ENCODE measurements at regions not wholly inside any gene's neighbourhood (a gene's known extent, or its start where the extent isn't known, plus 50 kb on each side); places are given as distances from the start of the nearest gene placed in this dataset.
A peak's percentile ranks its signal among the peaks of the same experiment; 100 is the strongest.
"Not testable (repeated sequence)": the region's sequence is repeated elsewhere in the genome, so short reads cannot be mapped to it uniquely, and the experiment has no call there.

DNA sequence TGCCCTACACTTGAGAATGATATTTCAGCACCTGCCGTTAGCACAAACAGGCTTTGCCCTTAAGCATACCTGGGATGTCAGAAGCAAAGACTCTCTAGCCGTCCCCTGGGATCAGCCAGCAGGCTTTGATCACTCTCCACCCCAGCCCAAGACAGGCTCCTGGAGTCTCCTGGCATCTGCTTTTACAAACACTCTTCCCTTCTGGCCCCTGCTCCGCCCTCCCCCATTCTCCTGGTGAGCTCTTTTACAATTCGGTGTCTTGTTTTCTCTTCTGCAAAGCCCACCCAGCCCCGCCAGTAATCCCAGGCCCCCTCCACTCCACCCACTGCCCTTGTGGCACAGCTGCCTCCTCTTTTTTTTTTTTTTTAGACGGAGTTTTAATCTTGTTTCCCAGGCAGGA is 50.4 kb downstream of the KATNIP start:
- DNase-seq = no peak

DNA sequence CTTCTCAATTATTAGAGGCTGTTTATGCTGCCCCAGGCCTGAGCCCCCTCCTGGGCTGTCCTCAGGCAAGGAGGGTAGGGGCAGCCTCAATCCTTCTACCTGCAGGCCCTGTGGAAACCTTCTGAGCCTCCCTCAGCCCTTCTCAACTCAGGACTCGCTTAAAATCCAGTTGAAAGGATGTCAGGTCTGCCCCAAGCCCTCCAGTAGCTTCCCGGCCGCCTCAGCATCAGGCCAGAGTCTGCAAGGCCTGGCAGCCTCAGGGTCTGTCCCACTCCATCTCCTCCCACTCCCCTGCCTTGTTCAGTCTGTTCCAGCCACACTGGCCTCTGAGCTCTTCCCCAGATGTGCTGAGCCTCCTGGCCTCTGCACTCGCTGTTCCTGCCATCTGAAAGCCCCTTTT is 52.2 kb downstream of the KATNIP start:
- no peak for DNase-seq

DNA sequence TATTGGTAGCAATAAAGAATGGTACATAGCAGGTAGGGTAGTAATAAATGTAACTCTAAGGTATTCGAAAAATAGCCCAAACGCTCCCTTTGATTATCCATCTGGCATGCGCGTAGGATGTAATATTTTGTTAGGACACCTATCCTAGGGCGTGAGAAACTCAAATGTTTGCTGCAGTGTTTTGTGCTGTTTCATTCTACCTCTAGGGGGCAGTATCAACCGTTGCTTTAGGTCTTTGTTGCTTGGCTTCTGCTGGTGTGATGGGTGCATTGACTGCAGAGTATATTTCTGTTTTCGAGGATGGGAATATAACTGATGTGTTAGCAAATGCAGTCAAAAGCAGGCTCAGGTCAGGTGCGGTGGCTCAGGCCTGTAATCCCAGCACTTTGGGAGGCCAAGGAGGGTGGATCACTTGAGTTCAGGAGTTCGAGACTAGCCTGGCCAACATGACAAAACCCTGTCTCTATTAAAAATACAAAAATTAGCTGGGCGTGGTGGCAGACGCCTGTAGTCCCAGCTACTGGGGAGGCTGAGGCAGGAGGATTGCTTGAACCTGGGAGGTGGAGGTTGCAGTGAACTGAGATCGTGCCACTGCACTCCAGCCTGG is 55.7 kb downstream of the KATNIP start:
- DNase-seq = peak in 1 of 2 experiments; percentile 61

DNA sequence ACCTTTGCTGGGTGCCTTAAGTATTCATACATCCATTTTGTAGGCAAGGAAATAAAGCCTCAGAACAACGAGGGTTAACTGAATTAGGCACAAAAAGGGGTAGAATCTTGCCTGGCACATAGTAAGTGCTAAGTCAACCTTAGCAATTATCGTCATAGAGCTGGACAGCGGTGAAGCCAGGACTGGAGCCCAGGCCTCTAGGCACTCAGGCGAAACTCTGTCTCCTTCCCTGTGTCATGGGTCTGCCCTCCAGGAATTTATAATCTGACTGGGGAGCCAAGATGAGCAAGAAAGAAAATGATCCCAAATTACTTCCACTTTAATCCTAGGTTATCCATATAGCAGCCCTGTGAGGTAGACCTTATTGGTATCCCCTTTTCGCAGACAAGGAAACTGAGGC is 61.4 kb downstream of the KATNIP start:
- no peak for DNase-seq

DNA sequence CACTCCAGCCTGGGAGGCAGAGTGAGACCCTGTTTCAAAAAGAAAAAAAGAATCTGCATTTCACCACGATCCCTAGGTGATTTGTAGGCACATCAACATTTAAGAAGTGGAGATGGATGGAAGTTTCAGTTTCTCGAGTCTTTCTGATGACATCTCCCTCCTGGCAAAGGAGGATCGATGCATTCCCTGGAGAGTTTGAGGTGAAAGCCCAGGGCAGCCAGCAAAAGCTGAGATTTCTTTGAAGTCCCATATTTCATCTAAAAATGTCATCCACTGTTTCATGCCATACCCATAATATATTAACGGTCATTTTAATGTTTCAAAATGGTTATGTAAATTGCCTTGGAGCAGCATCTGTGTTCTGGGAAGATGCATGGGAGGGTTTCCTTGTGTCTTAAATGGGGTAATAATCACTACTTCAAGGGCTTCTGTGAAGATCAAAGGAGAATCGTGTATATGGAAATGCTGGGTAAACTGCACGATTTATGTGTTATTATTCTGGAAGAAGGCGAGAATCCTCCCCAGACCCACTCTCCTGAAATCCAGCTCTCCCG is 63.4 kb downstream of the KATNIP start:
- DNase-seq = no peak

DNA sequence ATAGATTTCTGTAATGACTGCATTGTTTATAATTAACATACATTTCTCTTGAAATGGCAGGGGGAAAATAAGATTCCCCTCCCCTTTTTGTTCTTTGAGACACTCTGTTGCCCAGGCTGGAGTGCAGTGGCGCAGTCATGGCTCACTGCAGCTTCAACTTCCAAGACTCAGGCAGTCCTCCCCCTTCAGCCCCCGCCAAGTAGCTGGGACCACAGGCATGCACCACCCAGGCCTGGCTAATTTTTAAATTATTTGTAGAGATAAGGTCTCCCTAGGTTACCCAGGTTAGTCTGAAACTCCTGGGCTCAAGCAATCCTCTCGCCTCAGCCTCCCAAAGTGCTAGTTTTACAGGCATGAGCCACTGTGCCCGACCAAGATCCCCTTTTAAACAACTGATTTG is 67.7 kb downstream of the KATNIP start:
- no peak for DNase-seq

DNA sequence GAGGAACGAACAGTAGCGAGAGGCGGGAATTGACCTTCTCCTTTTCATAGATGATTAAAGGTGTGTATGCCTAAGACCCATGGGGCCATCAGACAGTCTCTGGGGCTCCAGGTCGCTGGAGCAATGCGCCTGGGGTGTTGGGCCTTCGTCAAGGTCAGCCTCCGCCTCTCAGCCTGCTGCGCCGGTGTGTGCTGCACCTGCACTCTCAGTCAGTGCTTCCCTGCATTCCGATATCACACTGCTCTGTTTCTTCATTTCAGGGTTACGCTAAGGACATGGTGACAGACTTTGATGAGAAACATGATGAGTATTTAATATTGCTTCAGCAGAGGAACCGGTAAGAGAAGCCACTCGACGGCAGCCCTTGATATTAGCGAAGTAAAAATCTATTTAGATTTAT is 68.2 kb downstream of the KATNIP start:
- DNase-seq = no peak

DNA sequence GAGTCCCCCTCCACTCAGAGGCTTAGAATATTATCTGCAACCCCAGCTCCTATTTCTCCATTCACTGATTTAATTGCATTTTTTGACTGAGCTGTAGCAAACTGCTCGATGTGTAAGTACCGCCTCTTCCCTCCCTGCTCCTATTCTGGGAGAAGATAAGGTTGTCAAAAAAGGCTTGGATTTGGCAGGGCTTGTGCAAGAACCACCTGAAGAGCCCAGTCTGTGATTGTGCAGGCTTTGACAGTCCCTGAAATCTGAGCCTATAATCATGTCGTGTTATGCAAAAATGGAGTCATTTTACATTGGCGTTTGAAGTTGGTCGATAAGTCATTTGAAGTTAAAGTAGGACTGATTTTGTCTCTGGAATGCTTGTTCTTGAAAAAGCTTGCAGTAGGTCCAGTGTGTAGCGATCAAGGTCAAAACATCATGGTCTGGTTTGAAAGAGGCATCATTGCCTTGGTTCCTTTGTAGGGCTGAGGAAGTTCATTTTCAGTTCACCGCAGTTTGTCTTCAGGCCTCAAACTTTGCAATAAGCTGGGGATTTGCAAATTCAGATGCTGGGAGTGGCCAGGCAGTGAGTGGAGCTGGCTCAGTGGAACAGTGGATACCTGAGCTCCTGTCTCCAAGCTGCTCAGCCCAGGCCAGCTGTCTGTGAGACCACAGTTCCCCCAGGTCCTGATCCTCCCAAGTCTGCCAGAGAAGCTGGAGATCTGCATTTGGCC is 68.8 kb downstream of the KATNIP start:
- peak; percentile 32 to 61 for DNase-seq

DNA sequence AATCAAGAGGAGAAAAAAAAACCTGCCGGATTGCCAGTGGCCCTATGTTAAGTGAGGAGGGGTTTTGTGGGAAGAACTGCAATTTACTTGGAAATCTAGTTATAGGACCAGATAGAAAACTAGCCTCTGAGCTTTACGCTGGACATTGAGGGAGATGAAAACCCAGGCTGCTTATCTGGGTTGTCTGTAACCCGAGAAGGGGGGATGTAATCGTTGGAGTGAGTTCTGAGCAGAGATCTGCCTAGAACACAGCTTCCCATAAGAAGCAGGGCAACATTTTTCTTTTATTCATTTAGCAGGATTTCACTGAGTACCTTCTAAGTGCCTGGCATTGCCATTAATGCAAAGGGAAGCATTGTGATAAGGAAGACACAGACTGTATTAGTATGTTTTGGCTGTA is 70.6 kb downstream of the KATNIP start:
- no peak for DNase-seq

DNA sequence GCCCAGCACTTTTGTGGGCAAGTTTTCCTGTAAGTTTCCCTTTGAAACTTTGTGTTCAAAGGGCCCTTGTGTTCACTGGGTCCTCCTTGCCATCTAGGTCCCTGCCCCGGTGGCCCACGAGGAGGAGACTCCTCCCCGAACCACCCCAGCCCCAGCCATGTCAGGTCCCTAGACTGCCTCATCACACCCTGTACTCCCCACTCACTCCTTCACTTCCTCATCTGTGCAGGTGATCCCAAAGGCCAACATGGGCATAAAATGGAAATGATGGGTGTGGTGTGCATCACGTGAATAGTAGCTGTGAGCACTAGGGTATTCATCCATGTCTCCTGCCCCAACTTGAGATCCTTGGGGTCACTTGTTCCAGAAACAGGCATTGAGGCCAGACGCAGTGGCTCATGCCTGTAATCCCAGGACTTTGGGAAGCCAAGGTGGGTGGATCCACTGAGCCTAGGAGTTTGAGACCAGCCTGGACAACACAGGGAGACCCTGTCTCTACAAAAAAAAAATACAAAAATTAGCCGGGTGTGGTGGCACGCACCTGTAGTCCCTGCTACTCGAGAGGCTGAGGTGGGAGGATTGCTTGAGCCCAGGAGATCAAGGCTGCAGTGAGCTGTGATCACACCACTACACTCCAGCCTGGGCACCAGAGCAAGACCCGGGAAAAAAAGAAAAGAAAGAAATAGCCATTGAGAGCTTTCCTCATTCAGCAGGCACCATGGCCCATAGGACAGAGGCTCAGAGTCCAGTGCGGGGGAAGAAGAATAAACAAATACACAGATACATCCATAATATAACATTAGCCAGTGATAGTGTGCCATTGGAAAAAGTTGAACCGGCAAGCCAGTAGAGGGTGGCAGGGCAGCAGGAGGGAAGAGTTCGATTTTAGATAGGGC is 74.5 kb downstream of the KATNIP start:
- peak in 1 of 2 experiments; percentile 25 for DNase-seq

DNA sequence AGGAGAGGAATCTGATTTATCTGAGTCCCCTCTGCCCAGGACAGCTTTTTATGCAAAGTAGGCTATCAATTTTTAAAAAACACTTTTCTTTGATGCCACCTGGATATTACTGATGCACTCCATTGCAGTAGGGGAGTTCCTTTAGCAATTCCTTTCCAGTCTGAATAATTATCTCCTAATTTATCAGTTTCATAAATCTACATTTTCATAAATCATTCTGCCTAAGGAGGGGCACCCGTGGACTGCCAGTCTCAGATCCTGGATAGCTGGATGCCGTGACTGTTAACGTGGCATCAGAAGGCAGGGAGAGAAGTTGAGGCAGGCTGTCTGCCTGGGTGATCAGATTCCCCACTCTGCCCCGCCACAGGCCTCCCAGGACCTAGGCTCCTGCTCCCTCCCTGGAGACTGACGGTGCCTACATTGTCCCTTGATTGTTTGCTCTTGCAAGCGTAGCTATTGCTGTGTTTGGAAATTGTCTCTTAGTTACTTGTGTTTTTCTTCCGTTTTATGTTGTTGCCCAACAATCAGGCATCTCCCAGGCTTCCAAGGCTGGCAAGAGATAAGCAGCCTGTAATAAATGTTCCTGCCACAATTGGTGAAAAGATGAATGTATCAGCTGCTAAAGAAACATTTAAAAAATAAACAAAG is 75.2 kb downstream of the KATNIP start:
- DNase-seq = no peak

DNA sequence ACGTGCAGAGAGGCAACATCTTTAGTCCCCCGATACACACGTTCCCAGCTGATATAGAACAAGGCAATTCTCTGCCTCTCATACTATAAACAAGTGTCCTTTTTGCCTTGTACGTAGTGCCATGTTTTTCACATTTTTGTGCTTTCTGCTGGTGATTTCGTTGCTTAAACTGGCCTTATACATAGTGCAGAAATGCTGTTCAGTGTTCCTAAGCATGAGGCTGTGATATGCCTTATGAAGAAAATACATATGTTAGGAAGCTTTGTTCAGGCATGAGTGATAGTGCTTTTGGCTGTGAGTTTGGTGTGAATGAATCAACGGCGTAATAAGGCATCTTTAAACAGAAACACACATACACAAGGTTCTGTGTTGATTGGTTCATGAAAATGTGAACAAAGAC is 77.2 kb downstream of the KATNIP start:
- DNase-seq = no peak

DNA sequence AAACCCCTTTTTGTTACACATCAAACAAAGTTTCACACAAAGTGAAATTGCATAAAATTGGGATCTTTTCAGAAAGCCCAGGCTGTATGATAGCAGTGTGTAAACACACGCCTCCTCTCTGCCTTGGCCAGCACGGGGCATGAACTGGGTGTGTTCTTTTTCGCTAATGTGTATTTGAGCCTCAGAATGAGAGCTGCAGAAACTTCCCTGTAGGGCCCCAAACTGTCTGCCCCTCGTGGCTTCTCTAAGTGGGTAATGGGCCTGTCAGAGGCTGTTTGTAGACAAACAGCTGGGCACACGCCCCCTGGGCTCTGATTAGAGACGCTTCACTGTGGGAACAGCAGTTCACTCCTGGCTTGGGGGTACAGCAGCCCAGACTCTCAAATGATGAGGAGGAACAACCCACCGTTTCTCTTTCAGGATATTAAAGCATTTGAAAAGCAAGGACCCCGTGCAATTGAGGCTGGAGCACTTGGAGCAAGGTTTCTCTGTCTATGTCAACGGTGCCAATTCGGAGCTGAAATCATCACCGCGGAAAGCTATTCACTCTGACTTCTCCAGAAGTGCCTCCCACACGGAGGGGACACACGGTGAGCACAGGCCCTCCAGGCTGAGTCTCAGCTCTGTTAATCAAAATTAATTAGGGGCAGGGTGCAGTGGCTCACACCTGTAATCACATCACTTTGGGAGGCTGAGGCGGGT is 78.4 kb downstream of the KATNIP start:
- DNase-seq = no peak

DNA sequence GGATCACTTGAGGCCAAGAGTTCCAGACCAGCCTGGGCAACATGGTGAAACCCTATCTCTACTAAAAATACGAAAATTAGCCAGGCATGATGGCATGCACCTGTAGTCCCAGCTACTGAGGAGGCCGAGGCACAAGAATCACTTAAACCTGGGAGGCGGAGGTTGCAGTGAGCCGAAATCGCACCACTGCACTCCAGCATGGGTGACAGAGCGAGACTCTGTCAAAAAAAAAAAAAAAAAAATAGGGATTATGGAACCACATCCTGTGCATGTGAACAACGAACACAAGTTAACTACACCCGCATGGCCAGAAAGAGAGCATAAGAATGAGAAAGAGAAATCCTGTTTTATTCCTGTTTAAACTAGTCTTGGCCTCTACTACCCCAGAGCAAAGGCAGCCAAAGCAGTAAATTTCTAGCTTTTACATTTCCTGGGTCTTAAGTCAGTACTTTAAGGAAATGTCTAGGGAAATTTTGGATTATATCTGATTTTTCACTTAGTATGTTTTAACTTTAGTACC is 79.1 kb downstream of the KATNIP start:
- not testable (repeated sequence) for DNase-seq

DNA sequence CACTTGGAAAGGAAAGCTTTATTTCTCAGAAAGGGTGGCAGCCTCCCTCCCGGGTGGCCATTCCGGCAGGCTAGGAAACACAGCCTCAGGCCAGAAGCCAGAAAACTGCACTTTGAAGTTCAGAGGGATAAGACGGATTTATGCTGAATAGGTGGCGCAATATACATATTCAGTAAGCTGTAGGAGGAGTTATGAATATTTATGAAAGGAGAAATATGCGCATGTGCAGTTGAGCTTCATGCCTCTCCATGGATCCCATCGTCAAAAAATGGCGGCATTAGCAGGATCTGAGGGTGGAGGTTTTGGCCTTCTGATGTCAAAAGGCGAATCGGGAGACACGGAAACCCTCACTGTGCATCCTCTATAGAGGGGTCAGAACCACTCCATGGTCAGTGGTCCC is 82.3 kb downstream of the KATNIP start:
- DNase-seq = no peak

DNA sequence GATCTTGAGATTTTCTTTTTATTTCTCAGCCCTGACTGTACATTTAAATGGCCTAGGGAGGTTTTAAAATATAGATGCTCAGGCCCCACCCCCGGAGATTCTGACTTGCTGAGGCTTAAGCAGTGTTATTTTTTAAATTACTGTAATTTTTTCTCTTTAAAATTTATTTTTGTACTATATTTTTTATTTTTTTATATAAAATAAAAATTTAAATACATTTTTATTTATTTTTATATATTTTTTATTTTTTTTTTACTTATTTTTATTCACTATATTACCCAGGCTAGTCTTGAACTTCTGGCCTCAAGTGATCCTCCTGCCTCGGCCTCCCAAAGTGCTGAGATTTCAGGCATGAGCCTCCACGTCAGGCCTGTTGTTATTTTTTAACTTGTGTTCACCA is 83.3 kb downstream of the KATNIP start:
- DNase-seq = no peak

DNA sequence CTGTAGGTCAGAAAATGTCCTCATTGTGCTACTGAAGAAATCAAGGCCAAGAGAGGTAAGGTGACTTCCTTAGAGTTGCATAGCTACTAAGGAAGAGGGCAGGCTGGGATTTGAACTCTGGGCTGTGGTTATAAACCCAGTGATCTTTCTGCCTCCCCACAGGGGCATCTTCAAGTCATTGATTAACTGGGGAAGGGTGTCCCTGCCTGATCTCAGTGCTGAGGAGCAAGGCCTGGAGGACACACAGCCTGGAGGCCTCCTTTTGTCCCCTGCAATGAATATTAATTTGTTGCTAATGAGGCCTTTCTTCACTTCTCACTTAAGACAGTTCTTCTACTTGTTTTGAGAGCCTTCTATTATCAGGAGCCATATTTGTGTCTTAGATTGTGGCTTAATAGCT is 83.8 kb downstream of the KATNIP start:
- no peak for DNase-seq

DNA sequence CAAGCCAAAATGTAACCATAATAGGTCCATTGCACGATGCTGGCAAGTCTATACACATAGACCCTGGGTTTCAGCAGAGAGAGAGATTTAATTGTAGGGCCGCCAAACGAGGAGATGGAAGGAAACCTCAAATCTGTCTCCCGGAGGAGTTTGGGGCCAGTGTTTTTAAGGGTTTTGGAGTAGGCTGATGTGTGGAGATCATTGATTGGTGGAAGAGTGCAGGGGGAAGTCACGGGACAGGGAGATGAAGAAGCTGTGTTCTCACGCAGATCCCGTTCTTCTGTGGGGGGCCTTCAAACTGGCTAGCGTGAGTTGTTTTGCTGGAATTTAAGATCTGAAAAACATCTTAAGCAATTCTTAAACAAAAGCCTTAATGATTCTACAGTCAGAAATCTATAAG is 84.8 kb downstream of the KATNIP start:
- DNase-seq = no peak

DNA sequence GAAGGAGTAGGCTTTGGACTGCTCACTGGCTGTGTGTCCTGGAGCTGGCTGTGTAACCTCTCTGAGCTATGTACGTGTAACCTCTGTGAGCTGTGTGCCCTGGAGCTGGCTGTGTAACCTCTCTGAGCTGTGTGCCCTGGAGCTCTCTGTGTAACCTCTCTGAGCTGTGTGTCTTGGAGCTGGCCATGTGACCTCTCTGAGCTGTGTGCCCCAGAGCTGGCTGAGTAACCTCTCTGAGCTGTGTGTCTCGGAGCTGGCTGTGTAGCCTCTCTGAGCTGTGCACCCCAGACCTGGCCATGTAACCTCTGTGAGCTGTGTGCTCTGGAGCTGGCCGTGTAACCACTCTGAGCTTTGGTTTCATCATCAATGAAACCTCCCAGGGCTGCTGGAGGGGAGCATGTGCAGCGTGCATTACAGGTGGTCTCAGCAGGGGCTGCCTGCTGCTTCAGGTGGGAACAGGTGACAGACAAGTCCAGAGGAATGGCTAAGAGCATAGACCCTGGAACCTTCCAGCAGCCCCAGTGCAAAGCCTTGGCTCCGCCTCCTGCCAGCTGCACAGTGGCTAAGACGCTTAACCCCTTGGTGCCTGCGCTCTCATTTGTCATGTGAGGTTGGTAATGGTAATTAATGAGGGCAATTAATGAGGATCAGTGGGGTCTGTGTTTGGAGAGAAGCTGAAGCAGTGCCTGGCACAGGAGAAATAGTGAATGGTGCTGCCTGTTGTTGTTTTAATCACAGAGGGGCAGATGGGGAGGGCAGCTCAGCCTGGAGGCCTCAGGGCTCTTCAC is 86.7 kb downstream of the KATNIP start:
- no peak for DNase-seq

DNA sequence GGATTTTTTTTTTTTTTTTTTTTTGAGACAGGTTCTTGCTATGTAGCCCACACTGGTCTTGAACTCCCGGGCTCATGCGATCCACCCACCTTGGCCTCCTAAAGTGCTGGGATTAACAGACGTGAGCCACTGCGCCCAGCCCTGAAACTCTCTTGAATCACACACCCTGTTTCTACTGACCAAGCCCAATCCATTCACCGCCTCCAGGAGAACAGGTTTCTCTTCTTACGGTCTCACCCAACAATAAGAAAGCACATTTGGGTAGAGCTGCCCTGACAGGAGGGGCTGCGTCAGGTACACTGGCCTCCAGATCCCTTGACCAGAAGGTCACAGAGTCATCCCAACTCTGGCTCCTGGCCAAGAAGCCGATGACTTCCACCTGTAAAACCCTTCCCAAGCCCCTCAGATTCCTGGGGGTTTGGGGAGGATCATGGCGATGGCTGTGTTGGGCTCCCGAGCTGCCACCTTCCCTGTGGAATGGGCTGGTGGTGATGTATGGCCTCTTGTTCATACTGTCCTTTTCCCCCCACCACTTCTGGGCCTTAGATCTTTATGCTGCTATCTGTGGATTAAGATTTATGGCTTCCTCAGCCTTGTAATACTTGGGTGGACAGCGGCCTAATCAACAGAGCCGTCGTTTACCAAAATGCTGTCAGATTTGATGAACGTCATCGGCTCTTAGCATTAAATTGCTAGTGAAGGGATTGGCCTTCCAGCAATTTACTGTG is 89.1 kb downstream of the KATNIP start:
- no peak for DNase-seq

Data from NCI-H526 (cell line).